Panc1 (cell line): ENCODE measurements at regions not wholly inside any gene's neighbourhood (a gene's known extent, or its start where the extent isn't known, plus 50 kb on each side); places are given as distances from the start of the nearest gene placed in this dataset.

ENCODE experiments used
- ATAC-seq: fragments of 200-7000 bp; cut with Tn5 transposase; 2 replicates; pipeline ENCODE4 v1.9.1; 2020; ENCODE audit warnings: mild to moderate bottlenecking, moderate library complexity
- BruUV-seq: library from RNA; stranded (reverse); fragments of 400-500 nt; replicated peaks from 2 replicates; lab custom pipeline; 2021; lab: Mats Ljungman, UMichigan
- CTCF ChIA-PET: fragments of 300-600 bp; sonication (Branson Sonifier 250); formaldehyde crosslinking; loops from one replicate; lab custom pipeline; 2022; ENCODE audit warnings: antibody characterized with exemption; lab: Charles Lee
- POLR2A ChIA-PET: fragments of 300-600 bp; sonication (Branson Sonifier 250); formaldehyde crosslinking; loops from one replicate; lab custom pipeline; 2022; ENCODE audit warnings: antibody characterized with exemption; lab: Charles Lee
- DNase-seq: peaks from one replicate; pipeline ENCODE4 v3.0.0-alpha.2; 2010; ENCODE audit warnings: low read depth, low spot score
- H3K27ac ChIP-seq: 2 replicates; pipeline ENCODE4 v1.5.1; 2011; ENCODE audit warnings: mild to moderate bottlenecking, low read length, inconsistent platforms
- H3K27me3 ChIP-seq: fragments of 200-500 bp; sonication (Bioruptor generic); 2 replicates; pipeline ENCODE4 v1.6.0; 2014; ENCODE audit warnings: low read length, inconsistent platforms; ENCODE audit not compliant: control insufficient read depth, insufficient read depth
- H3K36me3 ChIP-seq: fragments of 200-500 bp; sonication (Bioruptor generic); 2 replicates; pipeline ENCODE4 v1.5.1; 2014; ENCODE audit warnings: inconsistent platforms, mild to moderate bottlenecking, low read length, moderate library complexity; ENCODE audit not compliant: control insufficient read depth, insufficient read depth
- H3K4me1 ChIP-seq: 2 replicates; pipeline ENCODE4 v1.5.1; 2011; ENCODE audit warnings: inconsistent platforms, mild to moderate bottlenecking, low read length, moderate library complexity; ENCODE audit not compliant: control insufficient read depth, insufficient read depth
- H3K4me3 ChIP-seq, 2 experiments: 2 replicates each; pipeline ENCODE4 v1.5.1; 2011 to 2012; ENCODE audit warnings: low read depth in 2 of 2, low read length in 2 of 2, mild to moderate bottlenecking in 2 of 2, inconsistent platforms in 1 of 2, moderate library complexity in 1 of 2
- H3K9me3 ChIP-seq: fragments of 200-500 bp; sonication (Bioruptor generic); 2 replicates; pipeline ENCODE4 v1.5.1; 2014; ENCODE audit warnings: low read depth, mild to moderate bottlenecking, inconsistent platforms, low read length, moderate library complexity; ENCODE audit not compliant: control insufficient read depth, insufficient read depth
- CTCF ChIP-seq: fragments of 450-650 bp; IDR thresholded peaks from 2 replicates; pipeline ENCODE4 v1.5.1; 2017; ENCODE audit warnings: mild to moderate bottlenecking
- POLR2AphosphoS5 ChIP-seq: IDR thresholded peaks from 2 replicates; pipeline ENCODE4 v1.6.1; 2012; ENCODE audit warnings: mild to moderate bottlenecking, low read depth, low read length, moderate library complexity
- REST ChIP-seq, 2 experiments: IDR thresholded peaks; 2 replicates each; pipeline ENCODE4 v1.6.1; 2011 to 2012; ENCODE audit warnings: low read depth in 2 of 2, control low read depth in 1 of 2, low read length in 1 of 2, mild to moderate bottlenecking in 1 of 2, moderate library complexity in 1 of 2; ENCODE audit not compliant: insufficient read depth in 1 of 2
- SIN3A ChIP-seq: IDR thresholded peaks from 2 replicates; pipeline ENCODE4 v1.6.1; 2012; ENCODE audit warnings: low read depth, mild to moderate bottlenecking, low read length, moderate library complexity, borderline replicate concordance; ENCODE audit not compliant: insufficient read depth
- TCF7L2 ChIP-seq: IDR thresholded peaks from 2 replicates; pipeline ENCODE4 v1.6.1; 2011; ENCODE audit warnings: mild to moderate bottlenecking, low read depth, low read length, inconsistent platforms
- in situ Hi-C: cut with HindIII; loops from 2 replicates; pipeline ENCODE4 v1.10.0; 2016; ENCODE audit warnings: low sequenced_read_pairs, low pct_unique_long_range_greater_than_20kb
- intact Hi-C: fragments of 100-400 bp; cut with micrococcal nuclease; formaldehyde crosslinking; loops from one replicate; pipeline ENCODE4 v1.10.0; 2022; ENCODE audit not compliant: unreplicated experiment

- in situ Hi-C loops (no loop called here), intact Hi-C loops (loop anchor here (10.0 kb wide), 1 partner anchor 83 kb away; no protein-coding TSS in a partner anchor)
- Histone ChIP-seq H3K4me3 (no peak overlapping the region), H3K36me3 (no peaks in the 10 kb centered on the region), H3K9me3 (no peaks in the 10 kb centered on the region), H3K27me3 (peaks cover 12% of the 10 kb centered on the region), H3K4me1 (no peaks in the 10 kb centered on the region), H3K27ac (no peak overlapping the region)
- no TSS peak for BruUV-seq
- TF ChIP-seq REST (IDR thresholded peaks at IDR 0.05; ENCODE audit: insufficient read depth in 1 of 2, low read depth in 2 of 2, low read length in 1 of 2): no peak
- TF ChIP-seq SIN3A: no peak
- TF ChIP-seq CTCF: no peak
- no peak for TF ChIP-seq POLR2AphosphoS5
- no peak for TF ChIP-seq TCF7L2
- POLR2A ChIA-PET: no interaction called here
- DNase-seq: no peak
- CTCF ChIA-PET: no interaction called here
- ATAC-seq: no peak
Measured at GRCh38 chr15:88378188-88378637, 89.0 kb downstream of the MRPL46 start.

- Histone ChIP-seq H3K4me1 (no peaks in the 10 kb centered on the region), H3K27ac (no peak overlapping the region), H3K36me3 (no peaks in the 10 kb centered on the region), H3K4me3 (no peak overlapping the region), H3K9me3 (no peaks in the 10 kb centered on the region), H3K27me3 (peaks cover 10% of the 10 kb centered on the region)
- intact Hi-C loops (loop anchor here (10.0 kb wide), 1 partner anchor 83 kb away; no protein-coding TSS in a partner anchor), in situ Hi-C loops (no loop called here)
- no TSS peak for BruUV-seq
- POLR2A ChIA-PET: no interaction called here
- CTCF ChIA-PET: no interaction called here
- ATAC-seq (no peak), DNase-seq (no peak)
- TF ChIP-seq REST (IDR thresholded peaks at IDR 0.05; ENCODE audit: insufficient read depth in 1 of 2, low read depth in 2 of 2, low read length in 1 of 2) (no peak), SIN3A (no peak), POLR2AphosphoS5 (no peak), CTCF (no peak), TCF7L2 (no peak)
Measured at GRCh38 chr15:88377509-88377908, 89.7 kb downstream of the MRPL46 start.
